SK-N-SH (cell line): ENCODE measurements at regions not wholly inside any gene's neighbourhood (a gene's known extent, or its start where the extent isn't known, plus 50 kb on each side); places are given as distances from the start of the nearest gene placed in this dataset.

Source experiments
- CHD2 ChIP-seq: fragments of 150-350 bp; IDR thresholded peaks from 2 replicates; pipeline ENCODE4 v1.6.1; 2018; ENCODE audit warnings: low read length; ENCODE audit not compliant: partially characterized antibody
- FOXJ3 ChIP-seq: sonication (generic); formaldehyde crosslinking; IDR thresholded peaks from 2 replicates; pipeline ENCODE4 v1.5.1; 2020; ENCODE audit warnings: mild to moderate bottlenecking, missing genetic modification reagents
- POLR2AphosphoS5 ChIP-seq: IDR thresholded peaks from 2 replicates; pipeline ENCODE4 v1.6.1; 2012; ENCODE audit warnings: low read depth, low read length
- TF ChIP-seq, protein P1 (sequence below): fragments of 200-600 bp; sonication (generic); IDR thresholded peaks from 2 replicates; pipeline ENCODE4 v1.6.1; 2017; ENCODE audit warnings: antibody characterized with exemption, mild to moderate bottlenecking, moderate library complexity
- TF ChIP-seq, protein P2 (sequence below): IDR thresholded peaks from 2 replicates; pipeline ENCODE4; 2012

DNA sequence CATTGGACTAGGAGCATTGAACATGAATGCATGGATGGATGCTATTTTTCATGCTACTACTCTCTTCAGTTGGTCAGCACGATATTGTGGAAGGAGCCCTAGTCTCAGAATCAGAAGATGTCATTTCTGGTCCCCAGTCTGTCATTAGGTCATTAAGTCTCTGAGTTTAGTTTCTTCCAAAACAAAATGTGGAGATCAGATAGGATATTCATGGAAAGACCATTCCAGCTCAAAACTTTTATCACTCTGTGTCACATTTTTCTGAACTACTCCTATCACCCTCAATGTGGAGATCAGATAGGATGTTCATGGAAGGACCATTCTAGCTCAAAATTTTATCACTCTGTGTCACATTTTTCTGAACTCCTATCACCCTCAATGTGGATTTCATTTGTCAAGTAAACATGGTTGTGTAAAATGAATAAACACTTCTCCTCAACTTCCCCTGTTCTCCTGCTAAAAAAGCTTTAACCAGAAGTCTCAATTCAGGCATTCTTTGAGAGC lies 296.8 kb downstream of the MRPS30 start:
- TF ChIP-seq, protein P1, sequence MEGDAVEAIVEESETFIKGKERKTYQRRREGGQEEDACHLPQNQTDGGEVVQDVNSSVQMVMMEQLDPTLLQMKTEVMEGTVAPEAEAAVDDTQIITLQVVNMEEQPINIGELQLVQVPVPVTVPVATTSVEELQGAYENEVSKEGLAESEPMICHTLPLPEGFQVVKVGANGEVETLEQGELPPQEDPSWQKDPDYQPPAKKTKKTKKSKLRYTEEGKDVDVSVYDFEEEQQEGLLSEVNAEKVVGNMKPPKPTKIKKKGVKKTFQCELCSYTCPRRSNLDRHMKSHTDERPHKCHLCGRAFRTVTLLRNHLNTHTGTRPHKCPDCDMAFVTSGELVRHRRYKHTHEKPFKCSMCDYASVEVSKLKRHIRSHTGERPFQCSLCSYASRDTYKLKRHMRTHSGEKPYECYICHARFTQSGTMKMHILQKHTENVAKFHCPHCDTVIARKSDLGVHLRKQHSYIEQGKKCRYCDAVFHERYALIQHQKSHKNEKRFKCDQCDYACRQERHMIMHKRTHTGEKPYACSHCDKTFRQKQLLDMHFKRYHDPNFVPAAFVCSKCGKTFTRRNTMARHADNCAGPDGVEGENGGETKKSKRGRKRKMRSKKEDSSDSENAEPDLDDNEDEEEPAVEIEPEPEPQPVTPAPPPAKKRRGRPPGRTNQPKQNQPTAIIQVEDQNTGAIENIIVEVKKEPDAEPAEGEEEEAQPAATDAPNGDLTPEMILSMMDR, result no peak
- TF ChIP-seq CHD2, result no peak
- TF ChIP-seq POLR2AphosphoS5, result no peak
- TF ChIP-seq, protein P2, sequence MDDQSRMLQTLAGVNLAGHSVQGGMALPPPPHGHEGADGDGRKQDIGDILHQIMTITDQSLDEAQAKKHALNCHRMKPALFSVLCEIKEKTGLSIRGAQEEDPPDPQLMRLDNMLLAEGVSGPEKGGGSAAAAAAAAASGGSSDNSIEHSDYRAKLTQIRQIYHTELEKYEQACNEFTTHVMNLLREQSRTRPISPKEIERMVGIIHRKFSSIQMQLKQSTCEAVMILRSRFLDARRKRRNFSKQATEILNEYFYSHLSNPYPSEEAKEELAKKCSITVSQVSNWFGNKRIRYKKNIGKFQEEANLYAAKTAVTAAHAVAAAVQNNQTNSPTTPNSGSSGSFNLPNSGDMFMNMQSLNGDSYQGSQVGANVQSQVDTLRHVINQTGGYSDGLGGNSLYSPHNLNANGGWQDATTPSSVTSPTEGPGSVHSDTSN, result no peak
- TF ChIP-seq FOXJ3, result no peak
